CD4-positive, alpha-beta T cell (primary cell): ENCODE measurements at regions not wholly inside any gene's neighbourhood (a gene's known extent, or its start where the extent isn't known, plus 50 kb on each side); places are given as distances from the start of the nearest gene placed in this dataset.

Source experiments
- ATAC-seq: fragments of 200-7000 bp; cut with Tn5 transposase; one replicate; pipeline ENCODE4 v1.10.0; 2022; ENCODE audit warnings: mild to moderate bottlenecking; ENCODE audit not compliant: poor library complexity
- CTCF ChIA-PET: fragments of 350-600 bp; sonication (Branson Sonifier 250); formaldehyde crosslinking; loops from one replicate; lab custom pipeline; 2021; ENCODE audit warnings: antibody characterized with exemption, inconsistent platforms; lab: Charles Lee
- POLR2A ChIA-PET: fragments of 350-600 bp; sonication (Branson Sonifier 250); formaldehyde crosslinking; loops from one replicate; lab custom pipeline; 2021; ENCODE audit warnings: antibody characterized with exemption, inconsistent platforms; lab: Charles Lee
- DNase-seq, 14 experiments: peaks; one replicate each; pipeline ENCODE4 v3.0.0-alpha.2; 2013 to 2020; ENCODE audit warnings: mixed read lengths in 2 of 14
- H3K27ac ChIP-seq, 2 donors: one replicate each; pipeline versions ENCODE4 v1.5.1 to v1.7.0; 2013; ENCODE audit warnings: low read length in 2 of 2, low read depth in 1 of 2, mild to moderate bottlenecking in 1 of 2
- H3K27me3 ChIP-seq, 2 experiments: 1 replicate in 1 of 2; 2 replicates in 1 of 2; pipeline versions ENCODE4 v1.6.1 to v1.7.0; 2013; ENCODE audit warnings: low read length in 2 of 2, control low read depth in 1 of 2, mild to moderate bottlenecking in 1 of 2, moderate library complexity in 1 of 2; ENCODE audit not compliant: insufficient read depth in 2 of 2, control insufficient read depth in 1 of 2
- H3K36me3 ChIP-seq: one replicate; pipeline ENCODE4 v1.6.1; 2013; ENCODE audit warnings: low read length, control low read depth; ENCODE audit not compliant: insufficient read depth
- H3K4me1 ChIP-seq: one replicate; pipeline ENCODE4 v1.6.1; 2013; ENCODE audit warnings: low read length, control low read depth; ENCODE audit not compliant: insufficient read depth
- H3K4me3 ChIP-seq: one replicate; pipeline ENCODE4 v1.5.1; 2013; ENCODE audit warnings: mild to moderate bottlenecking, low read length, moderate library complexity
- H3K9me3 ChIP-seq, 2 experiments: 1 replicate in 1 of 2; 2 replicates in 1 of 2; pipeline versions ENCODE4 v1.6.1 to v1.7.0; 2013; ENCODE audit warnings: low read length in 2 of 2, mild to moderate bottlenecking in 2 of 2, control low read depth in 1 of 2, moderate library complexity in 1 of 2; ENCODE audit not compliant: control insufficient read depth in 1 of 2, insufficient read depth in 1 of 2
- H3K27ac Mint-ChIP-seq: one replicate; pipeline ENCODE4 v1.8.0; 2020; ENCODE audit warnings: mixed read lengths
- H3K27me3 Mint-ChIP-seq: one replicate; pipeline ENCODE4 v1.8.0; 2021; ENCODE audit warnings: mixed read lengths
- H3K36me3 Mint-ChIP-seq: one replicate; pipeline ENCODE4 v1.8.0; 2021; ENCODE audit warnings: low read depth, mixed read lengths
- H3K4me1 Mint-ChIP-seq: one replicate; pipeline ENCODE4 v1.8.0; 2021; ENCODE audit warnings: low read depth, mixed read lengths
- H3K4me3 Mint-ChIP-seq: one replicate; pipeline ENCODE4 v1.8.0; 2020; ENCODE audit warnings: mild to moderate bottlenecking, mixed read lengths
- H3K9me3 Mint-ChIP-seq: one replicate; pipeline ENCODE4 v1.8.0; 2020; ENCODE audit warnings: mixed read lengths
- intact Hi-C, 2 experiments: fragments of 100-400 bp; cut with DNase I in 1 of 2; cut with micrococcal nuclease in 1 of 2; formaldehyde crosslinking; loops; one replicate each; pipeline versions ENCODE4 v1.15.1 to v1.9.0; 2023 to 2025; cut with DNase I, micrococcal nuclease
- TF ChIP-seq, protein P1 (sequence below): fragments of 200-600 bp; IDR thresholded peaks from one replicate; pipeline ENCODE4 v1.8.0; 2022; ENCODE audit warnings: antibody characterized with exemption, mild to moderate bottlenecking

DNA sequence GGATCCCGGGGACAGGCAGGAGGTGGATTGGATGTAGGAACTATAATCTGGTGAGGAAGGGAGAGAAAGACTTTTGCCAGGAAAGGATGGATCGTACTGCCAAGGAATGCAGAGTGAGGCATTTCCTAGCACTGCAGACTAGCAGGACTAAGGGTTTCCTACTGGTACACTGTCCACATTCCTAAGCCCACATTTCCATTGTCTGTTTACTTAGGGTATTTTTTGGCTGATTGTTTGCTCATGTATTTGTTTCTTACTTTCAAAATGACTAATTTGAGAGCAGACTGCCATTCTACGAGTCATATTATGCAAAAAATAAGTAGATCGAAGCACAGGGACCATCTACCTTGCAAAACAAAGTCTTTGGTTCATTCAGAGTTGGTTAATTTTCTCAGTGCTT, 1029.5 kb upstream of the NR2F2 start:
- Histone ChIP-seq H3K9me3 (no peaks in the 10 kb centered on the region), H3K4me1 (peaks cover 3% of the 10 kb centered on the region), H3K27ac (no peak overlapping the region), H3K36me3 (no peaks in the 10 kb centered on the region), H3K4me3 (no peak overlapping the region), H3K27me3 (peaks cover 0 to 5% of the 10 kb centered on the region in 2 experiments)
- intact Hi-C loops, result no loop called here
- CTCF ChIA-PET, result no interaction called here
- Mint-ChIP-seq H3K4me1 (peaks cover 5% of the 10 kb centered on the region), H3K4me3 (no peak overlapping the region), H3K36me3 (no peaks in the 10 kb centered on the region), H3K27ac (no peak overlapping the region), H3K9me3 (no peaks in the 10 kb centered on the region), H3K27me3 (peaks cover 16% of the 10 kb centered on the region)
- TF ChIP-seq, protein P1, sequence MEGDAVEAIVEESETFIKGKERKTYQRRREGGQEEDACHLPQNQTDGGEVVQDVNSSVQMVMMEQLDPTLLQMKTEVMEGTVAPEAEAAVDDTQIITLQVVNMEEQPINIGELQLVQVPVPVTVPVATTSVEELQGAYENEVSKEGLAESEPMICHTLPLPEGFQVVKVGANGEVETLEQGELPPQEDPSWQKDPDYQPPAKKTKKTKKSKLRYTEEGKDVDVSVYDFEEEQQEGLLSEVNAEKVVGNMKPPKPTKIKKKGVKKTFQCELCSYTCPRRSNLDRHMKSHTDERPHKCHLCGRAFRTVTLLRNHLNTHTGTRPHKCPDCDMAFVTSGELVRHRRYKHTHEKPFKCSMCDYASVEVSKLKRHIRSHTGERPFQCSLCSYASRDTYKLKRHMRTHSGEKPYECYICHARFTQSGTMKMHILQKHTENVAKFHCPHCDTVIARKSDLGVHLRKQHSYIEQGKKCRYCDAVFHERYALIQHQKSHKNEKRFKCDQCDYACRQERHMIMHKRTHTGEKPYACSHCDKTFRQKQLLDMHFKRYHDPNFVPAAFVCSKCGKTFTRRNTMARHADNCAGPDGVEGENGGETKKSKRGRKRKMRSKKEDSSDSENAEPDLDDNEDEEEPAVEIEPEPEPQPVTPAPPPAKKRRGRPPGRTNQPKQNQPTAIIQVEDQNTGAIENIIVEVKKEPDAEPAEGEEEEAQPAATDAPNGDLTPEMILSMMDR, result no peak
- POLR2A ChIA-PET, result no interaction called here
- DNase-seq (no peak), ATAC-seq (no peak)

GRCh38 chr15:95302206-95302605, 1028.3 kb upstream of the NR2F2 start:
- H3K27ac Mint-ChIP-seq, result no peak overlapping the region
- TF ChIP-seq, protein P1, result no peak
- ATAC-seq, result no peak
- no peak for DNase-seq
- H3K36me3 Mint-ChIP-seq, result no peaks in the 10 kb centered on the region
- peaks cover 7% of the 10 kb centered on the region for H3K27me3 Mint-ChIP-seq
- Histone ChIP-seq H3K9me3 (no peaks in the 10 kb centered on the region), H3K36me3 (no peaks in the 10 kb centered on the region), H3K27ac (no peak overlapping the region), H3K4me3 (no peak overlapping the region), H3K27me3 (no peaks in the 10 kb centered on the region), H3K4me1 (peaks cover 3% of the 10 kb centered on the region)
- intact Hi-C loops, result no loop called here
- ChIA-PET POLR2A (no interaction called here), CTCF (interaction anchor here (1.0 kb wide), 1 partner anchor 10 kb away, joined by 3 read pairs; no protein-coding TSS in a partner anchor)
- H3K4me3 Mint-ChIP-seq, result no peak overlapping the region
- no peaks in the 10 kb centered on the region for H3K9me3 Mint-ChIP-seq
- peaks cover 5% of the 10 kb centered on the region for H3K4me1 Mint-ChIP-seq

DNA sequence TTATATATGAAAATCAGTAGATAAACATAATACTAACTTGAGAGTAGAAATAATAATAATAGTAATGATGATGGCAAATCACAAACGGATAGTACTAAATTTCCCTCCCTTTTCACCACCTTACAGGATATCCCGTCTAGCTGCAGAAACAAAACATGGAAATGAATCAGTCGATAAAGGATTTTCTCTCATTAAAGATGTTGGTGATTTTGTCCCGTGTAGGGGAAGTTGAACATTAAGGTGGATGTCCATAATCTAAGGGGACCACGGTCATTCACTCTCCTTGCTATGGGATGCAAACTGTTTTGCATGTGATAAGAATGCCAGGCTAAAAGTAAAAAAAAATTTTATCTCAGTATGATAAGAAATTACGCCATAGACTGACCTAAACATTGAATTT, 1027.7 kb upstream of the NR2F2 start:
- TF ChIP-seq, protein P1, result no peak
- DNase-seq (no peak), ATAC-seq (no peak)
- Histone ChIP-seq H3K36me3 (no peaks in the 10 kb centered on the region), H3K27ac (no peak overlapping the region), H3K4me3 (no peak overlapping the region), H3K27me3 (no peaks in the 10 kb centered on the region), H3K4me1 (peaks cover 3% of the 10 kb centered on the region), H3K9me3 (no peaks in the 10 kb centered on the region)
- H3K36me3 Mint-ChIP-seq, result no peaks in the 10 kb centered on the region
- H3K27ac Mint-ChIP-seq, result no peak overlapping the region
- H3K4me1 Mint-ChIP-seq, result peaks cover 5% of the 10 kb centered on the region
- intact Hi-C loops, result no loop called here
- ChIA-PET CTCF (interaction anchor here (1.0 kb wide), 1 partner anchor 11 kb away, joined by 3 read pairs; no protein-coding TSS in a partner anchor), POLR2A (no interaction called here)
- H3K27me3 Mint-ChIP-seq, result peaks cover 4% of the 10 kb centered on the region
- H3K9me3 Mint-ChIP-seq, result no peaks in the 10 kb centered on the region
- no peak overlapping the region for H3K4me3 Mint-ChIP-seq
